Heart left ventricle (tissue), 13 donors: ENCODE measurements at regions not wholly inside any gene's neighbourhood (a gene's known extent, or its start where the extent isn't known, plus 50 kb on each side); places are given as distances from the start of the nearest gene placed in this dataset.

ENCODE experiments used
- CTCF ChIP-seq, 12 donors: fragments of 200-600 bp; sonication (generic) in 4 of 12; IDR thresholded peaks; one replicate each; pipeline versions ENCODE4 v1.5.0 to v1.8.0; 2018 to 2022; ENCODE audit warnings: antibody characterized with exemption in 12 of 12, mild to moderate bottlenecking in 5 of 12
- POLR2A ChIP-seq, 2 donors: fragments of 450-650 bp; IDR thresholded peaks; one replicate each; pipeline ENCODE4 v1.6.1; 2017; ENCODE audit warnings: antibody characterized with exemption in 2 of 2, mild to moderate bottlenecking in 2 of 2, moderate library complexity in 2 of 2
- donor health status: ischemic (EF 13 %, LVEDD 7.1; RV severe dilation, severe dysfunction).
- donor health status: DM: no; HTN: yes; CAD: no.
- donor health status: DM: no; HTN: no; CAD: no.
- donor health status: ischemic (EF 25% LVEDD 6.9; RV normal size, moderate dysfunction).
- donor health status: ischemic (EF 25% LVEDD 5.7; RV mildly dilated, moderate dysfunction).
- donor health status: ischemic (EF 35%, LVEDD 5.7; RV mildly dilated, moderate dysfunction).
- donor health status: nonischemic (EF 11% LVEDD 7.7; RV severe dilation, severe dysfunction).
- donor health status: DM: yes; HTN: yes; CAD: no.
- donor health status: PGD.
- donor health status: ischemic (EF 29% LVEDD 5.4; RV normal size, mild dysfunction).
- donor health status: nonischemic (EF 23%, LVEDD 6.1; RV moderate dilation, normal function).

- TF ChIP-seq POLR2A (IDR thresholded peaks at IDR 0.05) (no peak), CTCF (IDR thresholded peaks at IDR 0.05) (no peak)
Observed at GRCh38 chr2:2456721-2457120, 125.6 kb upstream of the MYT1L start.
